Prostate gland (tissue), 2 donors: ENCODE measurements at regions not wholly inside any gene's neighbourhood (a gene's known extent, or its start where the extent isn't known, plus 50 kb on each side); places are given as distances from the start of the nearest gene placed in this dataset.

Experiments
- POLR2A ChIP-seq: fragments of 450-650 bp; IDR thresholded peaks from one replicate; pipeline ENCODE4 v1.6.1; 2016; ENCODE audit warnings: antibody characterized with exemption, mild to moderate bottlenecking
- POLR2AphosphoS5 ChIP-seq: sonication (generic); formaldehyde crosslinking; IDR thresholded peaks from one replicate; pipeline ENCODE4 v1.6.1; 2017; ENCODE audit warnings: antibody characterized with exemption
- TF ChIP-seq, protein P1 (sequence below), 4 experiments: fragments of 200-600 bp in 2 of 4; fragments of 450-650 bp in 2 of 4; sonication (generic) in 2 of 4; IDR thresholded peaks; 1 replicate in 3 of 4; 2 replicates in 1 of 4; pipeline ENCODE4 v1.5.1; 2016 to 2019; ENCODE audit warnings: antibody characterized with exemption in 4 of 4, mild to moderate bottlenecking in 2 of 4, moderate library complexity in 2 of 4

GRCh38 chr10:118808601-118809356 is 54.0 kb upstream of the CACUL1 start:
- no peak for TF ChIP-seq POLR2AphosphoS5
- TF ChIP-seq, protein P1, sequence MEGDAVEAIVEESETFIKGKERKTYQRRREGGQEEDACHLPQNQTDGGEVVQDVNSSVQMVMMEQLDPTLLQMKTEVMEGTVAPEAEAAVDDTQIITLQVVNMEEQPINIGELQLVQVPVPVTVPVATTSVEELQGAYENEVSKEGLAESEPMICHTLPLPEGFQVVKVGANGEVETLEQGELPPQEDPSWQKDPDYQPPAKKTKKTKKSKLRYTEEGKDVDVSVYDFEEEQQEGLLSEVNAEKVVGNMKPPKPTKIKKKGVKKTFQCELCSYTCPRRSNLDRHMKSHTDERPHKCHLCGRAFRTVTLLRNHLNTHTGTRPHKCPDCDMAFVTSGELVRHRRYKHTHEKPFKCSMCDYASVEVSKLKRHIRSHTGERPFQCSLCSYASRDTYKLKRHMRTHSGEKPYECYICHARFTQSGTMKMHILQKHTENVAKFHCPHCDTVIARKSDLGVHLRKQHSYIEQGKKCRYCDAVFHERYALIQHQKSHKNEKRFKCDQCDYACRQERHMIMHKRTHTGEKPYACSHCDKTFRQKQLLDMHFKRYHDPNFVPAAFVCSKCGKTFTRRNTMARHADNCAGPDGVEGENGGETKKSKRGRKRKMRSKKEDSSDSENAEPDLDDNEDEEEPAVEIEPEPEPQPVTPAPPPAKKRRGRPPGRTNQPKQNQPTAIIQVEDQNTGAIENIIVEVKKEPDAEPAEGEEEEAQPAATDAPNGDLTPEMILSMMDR (IDR thresholded peaks at IDR 0.05) = no peak
- TF ChIP-seq POLR2A = no peak
